Transverse colon (tissue), 4 donors: ENCODE measurements at regions not wholly inside any gene's neighbourhood (a gene's known extent, or its start where the extent isn't known, plus 50 kb on each side); places are given as distances from the start of the nearest gene placed in this dataset.

Source experiments
- DNase-seq: peaks from one replicate; pipeline ENCODE4 v3.0.0-alpha.2; 2019
- H3K27ac ChIP-seq, 4 donors: fragments of 200-600 bp; sonication (generic); 2 replicates each; pipeline ENCODE4 v1.5.1; 2016 to 2018; ENCODE audit warnings: inconsistent platforms in 4 of 4
- H3K27me3 ChIP-seq: fragments of 200-600 bp; sonication (generic); 2 replicates; pipeline ENCODE4 v1.5.1; 2017; ENCODE audit warnings: inconsistent platforms
- H3K36me3 ChIP-seq, 4 donors: fragments of 200-600 bp; sonication (generic); 2 replicates each; pipeline ENCODE4 v1.5.1; 2017 to 2019; ENCODE audit warnings: inconsistent platforms in 4 of 4
- H3K4me1 ChIP-seq, 4 donors: fragments of 200-600 bp; sonication (generic); 2 replicates each; pipeline ENCODE4 v1.5.1; 2017 to 2020; ENCODE audit warnings: inconsistent platforms in 4 of 4
- H3K4me3 ChIP-seq, 4 donors: fragments of 200-600 bp; sonication (generic); 1 replicate in 1 of 4; 2 replicates in 3 of 4; pipeline versions ENCODE4 v1.5.1 to v1.6.1; 2017 to 2019; ENCODE audit warnings: inconsistent platforms in 4 of 4
- H3K9me3 ChIP-seq, 2 donors: fragments of 200-600 bp; sonication (generic); 2 replicates each; pipeline ENCODE4 v1.5.1; 2017 to 2019; ENCODE audit warnings: inconsistent platforms in 2 of 2
- CTCF ChIP-seq, 5 experiments: fragments of 200-600 bp in 3 of 5; fragments of 450-650 bp in 2 of 5; sonication (generic) in 3 of 5; IDR thresholded peaks; 1 replicate in 2 of 5; 2 replicates in 3 of 5; pipeline ENCODE4 v1.5.1; 2016 to 2017; ENCODE audit warnings: antibody characterized with exemption in 5 of 5, inconsistent platforms in 3 of 5, mild to moderate bottlenecking in 2 of 5, moderate library complexity in 1 of 5
- EP300 ChIP-seq: sonication (generic); formaldehyde crosslinking; IDR thresholded peaks from one replicate; pipeline ENCODE4 v1.6.1; 2017; ENCODE audit warnings: antibody characterized with exemption, low read depth
- POLR2A ChIP-seq: fragments of 450-650 bp; IDR thresholded peaks from one replicate; pipeline ENCODE4 v1.6.1; 2016; ENCODE audit warnings: antibody characterized with exemption, mild to moderate bottlenecking, moderate library complexity
- POLR2AphosphoS5 ChIP-seq, 3 donors: sonication (generic); formaldehyde crosslinking; IDR thresholded peaks; one replicate each; pipeline ENCODE4 v1.6.1; 2016; ENCODE audit warnings: antibody characterized with exemption in 3 of 3
- WGBS, 2 donors: methylation state at CpG; one replicate each; pipeline ENCODE4 v1.1.5; 2018; ENCODE audit warnings: low coverage in 1 of 2; 5-methylcytosine and 5-hydroxymethylcytosine counted together
- in situ Hi-C, 4 donors: fragments of 200-750 bp; cut with MboI; loops; one replicate each; pipeline versions ENCODE4 v1.15.0 to v1.15.1; 2017; ENCODE audit warnings: low sequenced_read_pairs in 3 of 4, low pct_ligation_motif_present in 1 of 4, low pct_unique_long_range_greater_than_20kb in 1 of 4
- intact Hi-C: fragments of 100-400 bp; cut with DNase I; formaldehyde crosslinking; loops from one replicate; pipeline ENCODE4 v1.15.1; 2023; ENCODE audit warnings: low total_unique reads

- no peaks in the 10 kb centered on the region for H3K27me3 ChIP-seq
- in situ Hi-C loops: no loop called here
- H3K9me3 ChIP-seq: no peaks in the 10 kb centered on the region
- intact Hi-C loops: no loop called here
- no peak overlapping the region for H3K4me3 ChIP-seq
- no peak for DNase-seq
- TF ChIP-seq POLR2A (no peak), CTCF (IDR thresholded peaks at IDR 0.05) (no peak), EP300 (no peak), POLR2AphosphoS5 (IDR thresholded peaks at IDR 0.05) (no peak)
- no peak overlapping the region for H3K27ac ChIP-seq
- H3K4me1 ChIP-seq: no peaks in the 10 kb centered on the region
- 55 to 77% methylated on average over 3 to 8 of the region's 8 CpGs for WGBS, 2 donors
- no peaks in the 10 kb centered on the region for H3K36me3 ChIP-seq
These were observed 1404.2 kb downstream of the BRD1 start for GRCh38 chr22:48423481-48423911.

GRCh38 chr22:48422900-48423480, 1404.7 kb downstream of the BRD1 start:
- WGBS, 2 donors: 60% methylated on average over 7 of the region's 7 CpGs; no CpG with 5 or more reads in 1 of the 2 donors
- Histone ChIP-seq H3K27ac (no peak overlapping the region), H3K9me3 (no peaks in the 10 kb centered on the region), H3K36me3 (no peaks in the 10 kb centered on the region), H3K4me1 (no peaks in the 10 kb centered on the region), H3K27me3 (no peaks in the 10 kb centered on the region), H3K4me3 (no peak overlapping the region)
- no peak for DNase-seq
- in situ Hi-C loops: no loop called here
- no peak for TF ChIP-seq POLR2A
- TF ChIP-seq EP300: no peak
- TF ChIP-seq CTCF (IDR thresholded peaks at IDR 0.05): no peak
- no peak for TF ChIP-seq POLR2AphosphoS5 (IDR thresholded peaks at IDR 0.05)
- intact Hi-C loops: no loop called here

- WGBS, 2 donors: 86 to 100% methylated on average over 1 to 10 of the region's 10 CpGs
- Histone ChIP-seq H3K36me3 (no peaks in the 10 kb centered on the region), H3K4me3 (no peak overlapping the region), H3K27me3 (peaks cover 5% of the 10 kb centered on the region), H3K4me1 (no peaks in the 10 kb centered on the region), H3K27ac (no peak overlapping the region), H3K9me3 (no peaks in the 10 kb centered on the region)
- in situ Hi-C loops (no loop called here), intact Hi-C loops (no loop called here)
- TF ChIP-seq POLR2AphosphoS5 (IDR thresholded peaks at IDR 0.05) (no peak), EP300 (no peak), POLR2A (no peak), CTCF (IDR thresholded peaks at IDR 0.05) (no peak)
- no peak for DNase-seq
These were observed 1408.8 kb downstream of the BRD1 start for GRCh38 chr22:48418831-48419230.

GRCh38 chr22:48417225-48418070, 1410.2 kb downstream of the BRD1 start:
- WGBS, 2 donors: 78% methylated on average over 23 of the region's 24 CpGs; no CpG with 5 or more reads in 1 of the 2 donors
- in situ Hi-C loops (no loop called here), intact Hi-C loops (no loop called here)
- no peak for TF ChIP-seq POLR2AphosphoS5 (IDR thresholded peaks at IDR 0.05)
- no peak for TF ChIP-seq POLR2A
- no peak for TF ChIP-seq EP300
- no peak for TF ChIP-seq CTCF (IDR thresholded peaks at IDR 0.05)
- no peak overlapping the region for H3K4me3 ChIP-seq
- H3K9me3 ChIP-seq: no peaks in the 10 kb centered on the region
- no peak overlapping the region for H3K27ac ChIP-seq
- H3K27me3 ChIP-seq: peaks cover 5% of the 10 kb centered on the region
- H3K4me1 ChIP-seq: no peaks in the 10 kb centered on the region
- no peak for DNase-seq
- no peaks in the 10 kb centered on the region for H3K36me3 ChIP-seq
